ENCODE measurements at regions not wholly inside any gene's neighbourhood (a gene's known extent, or its start where the extent isn't known, plus 50 kb on each side); places are given as distances from the start of the nearest gene placed in this dataset.
"Not testable (repeated sequence)": the region's sequence is repeated elsewhere in the genome, so short reads cannot be mapped to it uniquely, and the experiment has no call there.

GRCh38 chr14:71616013-71616412, 316.2 kb upstream of the RGS6 start:
- DNase-seq, result no peak

GRCh38 chr14:71618047-71618446, 314.2 kb upstream of the RGS6 start:
- DNase-seq, result no peak

GRCh38 chr14:71618716-71619115, 313.5 kb upstream of the RGS6 start:
- DNase-seq, result no peak

- DNase-seq, result no peak
Observed at GRCh38 chr14:71619472-71619871, 312.8 kb upstream of the RGS6 start.

- DNase-seq, result no peak
Observed at GRCh38 chr14:71620401-71620800, 311.8 kb upstream of the RGS6 start.

GRCh38 chr14:71621276-71621675, 311.0 kb upstream of the RGS6 start:
- no peak for DNase-seq

GRCh38 chr14:71621980-71622605, 310.1 kb upstream of the RGS6 start:
- DNase-seq, result no peak

- DNase-seq, result no peak
Observed at GRCh38 chr14:71623939-71624338, 308.3 kb upstream of the RGS6 start.

GRCh38 chr14:71625175-71625574, 307.1 kb upstream of the RGS6 start:
- no peak for DNase-seq

- no peak for DNase-seq
Observed at GRCh38 chr14:71625891-71626701, 306.1 kb upstream of the RGS6 start.

- no peak for DNase-seq
Observed at GRCh38 chr14:71628433-71628832, 303.8 kb upstream of the RGS6 start.

- no peak for DNase-seq
Observed at GRCh38 chr14:71629250-71629649, 303.0 kb upstream of the RGS6 start.

- DNase-seq, result no peak
Observed at GRCh38 chr14:71629765-71630492, 302.3 kb upstream of the RGS6 start.

GRCh38 chr14:71631030-71631429, 301.2 kb upstream of the RGS6 start:
- DNase-seq, result not testable (repeated sequence)

- DNase-seq, result no peak
Observed at GRCh38 chr14:71632440-71632946, 299.7 kb upstream of the RGS6 start.

- no peak for DNase-seq
Observed at GRCh38 chr14:71636076-71636475, 296.2 kb upstream of the RGS6 start.

- no peak for DNase-seq
Observed at GRCh38 chr14:71636820-71637471, 295.3 kb upstream of the RGS6 start.

- no peak for DNase-seq
Observed at GRCh38 chr14:71638523-71639196, 293.6 kb upstream of the RGS6 start.

GRCh38 chr14:71642715-71643114, 289.5 kb upstream of the RGS6 start:
- no peak for DNase-seq

- DNase-seq, result no peak
Observed at GRCh38 chr14:71645656-71646055, 286.6 kb upstream of the RGS6 start.

- DNase-seq, result no peak
Observed at GRCh38 chr14:71646518-71646917, 285.7 kb upstream of the RGS6 start.

GRCh38 chr14:71647086-71647784, 285.0 kb upstream of the RGS6 start:
- DNase-seq, result no peak

All from activated CD4-positive, alpha-beta T cell treated with anti-CD3 and anti-CD28 coated beads, Interleukin-2, amount 50 U/mL, for 16 hours (primary cell).